SJCRH30 (cell line): ENCODE measurements at regions not wholly inside any gene's neighbourhood (a gene's known extent, or its start where the extent isn't known, plus 50 kb on each side); places are given as distances from the start of the nearest gene placed in this dataset.
A peak's percentile ranks its signal among the peaks of the same experiment; 100 is the strongest.

Experiments
- DNase-seq, 2 experiments: peaks; one replicate each; pipeline ENCODE4 v3.0.0-alpha.2; 2015 to 2020
- H3K27ac ChIP-seq: fragments of 250-450 bp; sonication (Bioruptor Pico); 2 replicates; pipeline ENCODE4 v1.5.1; 2020; ENCODE audit warnings: mild to moderate bottlenecking, moderate library complexity
- H3K27me3 ChIP-seq: fragments of 250-450 bp; sonication (Bioruptor Pico); 2 replicates; pipeline ENCODE4 v1.5.1; 2020; ENCODE audit warnings: mild to moderate bottlenecking, moderate library complexity
- H3K36me3 ChIP-seq: fragments of 250-450 bp; sonication (Bioruptor Pico); 2 replicates; pipeline ENCODE4 v1.5.1; 2020; ENCODE audit warnings: mild to moderate bottlenecking, moderate library complexity
- H3K4me1 ChIP-seq: fragments of 250-450 bp; sonication (Bioruptor Pico); 2 replicates; pipeline ENCODE4 v1.5.1; 2020; ENCODE audit warnings: mild to moderate bottlenecking, moderate library complexity
- H3K4me3 ChIP-seq: fragments of 250-450 bp; sonication (Bioruptor Pico); 2 replicates; pipeline ENCODE4 v1.5.1; 2020; ENCODE audit warnings: mild to moderate bottlenecking, moderate library complexity
- H3K9me3 ChIP-seq: fragments of 250-450 bp; sonication (Bioruptor Pico); replicated peaks from 2 replicates; pipeline ENCODE4 v1.5.1; 2020; ENCODE audit warnings: mild to moderate bottlenecking, moderate library complexity

DNA sequence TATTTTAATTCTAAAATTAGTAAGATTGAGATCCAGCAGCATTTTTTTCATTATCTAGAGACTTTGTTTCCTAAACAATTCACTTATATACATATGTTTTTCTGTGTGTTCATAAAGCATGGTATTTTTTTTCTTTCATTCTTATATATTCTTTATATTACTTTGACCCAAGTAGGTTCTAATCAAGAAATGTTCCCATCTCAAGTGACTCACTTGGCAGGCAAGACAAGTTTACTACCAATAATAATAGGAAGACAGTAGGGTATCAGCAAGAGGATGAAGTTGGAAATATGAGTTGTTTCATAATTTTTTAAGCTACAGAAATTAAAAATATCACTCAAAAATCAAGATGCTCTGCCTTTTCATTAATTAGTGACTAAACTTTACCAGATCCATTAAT is 613.4 kb upstream of the ATP2B1 start:
- Histone ChIP-seq H3K9me3 (0 out of 2 replicates have a peak, but pooled peaks cover 4% of the 10 kb centered on the region), H3K4me1 (no peaks in the 10 kb centered on the region), H3K27ac (no peak overlapping the region), H3K36me3 (no peaks in the 10 kb centered on the region), H3K27me3 (no peaks in the 10 kb centered on the region), H3K4me3 (no peak overlapping the region)
- DNase-seq, result no peak

DNA sequence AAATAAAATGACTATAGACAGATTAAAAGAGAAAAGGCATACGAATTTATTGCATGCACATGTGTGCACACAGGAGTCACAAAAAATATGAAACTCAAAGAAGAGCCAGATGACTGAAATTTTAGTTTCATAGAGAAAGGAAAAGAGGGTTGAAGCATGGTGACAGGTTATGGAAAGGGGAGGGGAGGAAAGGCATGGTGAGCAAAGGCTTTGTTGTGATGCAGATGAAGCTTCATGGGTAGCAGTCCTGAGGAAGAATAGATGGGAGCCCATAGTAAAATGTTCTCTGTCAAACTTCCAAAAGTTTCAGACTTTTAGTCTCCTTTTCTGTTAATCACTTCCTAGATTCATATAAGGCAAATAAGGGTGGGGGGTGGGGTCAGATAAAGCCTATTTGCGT is 612.7 kb upstream of the ATP2B1 start:
- H3K27ac ChIP-seq, result no peak overlapping the region
- H3K27me3 ChIP-seq, result no peaks in the 10 kb centered on the region
- H3K4me3 ChIP-seq, result no peak overlapping the region
- H3K4me1 ChIP-seq, result peaks cover 5% of the 10 kb centered on the region
- no peaks in the 10 kb centered on the region for H3K36me3 ChIP-seq
- 0 out of 2 replicates have a peak, but pooled peaks cover 4% of the 10 kb centered on the region for H3K9me3 ChIP-seq
- DNase-seq, result no peak

DNA sequence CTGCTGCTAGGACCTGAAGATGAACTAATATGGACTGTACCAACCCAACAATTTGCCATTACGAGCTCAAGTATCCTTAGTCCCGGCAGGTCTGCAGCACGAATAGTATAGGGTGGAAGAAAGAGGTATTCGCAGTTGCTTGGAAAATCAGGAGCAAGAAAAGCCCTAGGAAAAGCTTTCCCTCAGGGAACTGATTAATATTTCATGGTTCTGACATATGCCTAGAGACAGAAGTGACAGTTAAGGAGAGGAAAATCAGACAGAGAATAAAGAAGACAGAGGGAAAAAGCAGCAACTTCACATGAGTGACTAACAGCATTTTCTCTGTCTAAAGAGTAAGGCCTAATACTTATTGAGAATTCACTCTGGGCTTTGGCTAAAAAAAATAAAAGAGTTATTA is 602.9 kb upstream of the ATP2B1 start:
- DNase-seq, result no peak
- H3K4me1 ChIP-seq, result peaks cover 8% of the 10 kb centered on the region
- H3K4me3 ChIP-seq, result no peak overlapping the region
- no peaks in the 10 kb centered on the region for H3K9me3 ChIP-seq
- no peaks in the 10 kb centered on the region for H3K27me3 ChIP-seq
- H3K36me3 ChIP-seq, result no peaks in the 10 kb centered on the region; the same call in 1 of the 2 replicates
- no peak overlapping the region for H3K27ac ChIP-seq

DNA sequence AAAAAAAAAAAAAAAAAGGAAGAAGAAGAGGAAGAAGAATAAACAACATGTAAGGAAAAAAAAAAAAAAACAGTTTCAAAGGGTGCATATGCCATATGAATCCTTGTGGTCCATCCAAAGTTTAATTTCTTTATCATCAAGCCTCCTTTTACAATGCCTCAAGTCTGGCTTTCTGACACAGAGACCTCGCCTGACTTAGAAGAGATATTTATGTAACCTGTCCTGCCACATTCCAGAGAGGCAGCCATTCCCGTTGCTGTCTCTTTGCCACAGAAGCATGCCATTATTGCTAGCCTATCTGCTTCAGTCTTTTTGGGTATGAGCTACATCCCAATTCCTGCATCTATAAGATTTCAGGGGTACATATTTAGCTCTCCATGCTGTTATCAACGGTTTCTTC is 596.7 kb upstream of the ATP2B1 start:
- H3K4me1 ChIP-seq, result no peaks in the 10 kb centered on the region
- H3K9me3 ChIP-seq, result no peaks in the 10 kb centered on the region
- H3K36me3 ChIP-seq, result no peaks in the 10 kb centered on the region; the same call in 1 of the 2 replicates
- no peak overlapping the region for H3K4me3 ChIP-seq
- no peaks in the 10 kb centered on the region for H3K27me3 ChIP-seq
- H3K27ac ChIP-seq, result no peak overlapping the region
- DNase-seq, result no peak

DNA sequence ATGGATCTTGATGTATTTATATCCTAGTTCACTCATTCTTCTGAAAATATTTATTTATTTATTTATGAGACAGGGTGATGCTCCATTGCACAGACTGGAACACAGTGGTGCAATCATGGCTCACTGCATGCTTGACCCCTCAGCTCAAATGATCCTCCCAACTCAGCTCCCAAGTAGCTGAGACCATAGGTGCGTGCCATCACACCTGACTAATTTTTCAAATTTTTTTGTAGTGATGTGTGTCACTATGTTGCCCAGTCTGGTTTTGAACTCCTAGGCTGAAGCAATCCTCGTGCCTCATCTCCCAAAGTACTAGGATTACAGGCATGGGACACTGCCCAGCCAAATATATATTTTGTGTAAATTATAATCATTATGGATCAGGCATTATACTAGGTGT is 595.6 kb upstream of the ATP2B1 start:
- Histone ChIP-seq H3K27ac (no peak overlapping the region), H3K4me1 (no peaks in the 10 kb centered on the region), H3K36me3 (no peaks in the 10 kb centered on the region), H3K4me3 (no peak overlapping the region), H3K9me3 (no peaks in the 10 kb centered on the region), H3K27me3 (no peaks in the 10 kb centered on the region)
- no peak for DNase-seq

DNA sequence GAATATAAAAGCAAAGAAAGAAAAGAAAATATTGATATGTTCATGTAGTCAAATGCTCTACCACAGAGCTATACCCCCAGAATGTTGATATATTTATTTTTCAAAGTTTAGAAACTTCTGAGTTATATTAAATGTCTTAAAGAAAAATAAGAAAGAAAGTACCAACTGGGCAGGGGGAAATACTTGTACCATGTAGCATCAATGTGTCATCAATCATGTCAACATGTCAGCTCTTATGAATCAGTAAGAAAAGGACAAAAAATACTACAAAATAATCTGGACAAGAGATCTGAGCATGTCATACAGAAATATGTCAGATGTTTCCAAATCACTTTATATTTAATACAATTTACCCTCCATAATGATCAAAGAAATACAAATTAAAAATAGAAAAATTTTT is 595.1 kb upstream of the ATP2B1 start:
- DNase-seq, result no peak
- Histone ChIP-seq H3K4me3 (no peak overlapping the region), H3K27ac (no peak overlapping the region), H3K9me3 (no peaks in the 10 kb centered on the region), H3K36me3 (no peaks in the 10 kb centered on the region), H3K4me1 (no peaks in the 10 kb centered on the region), H3K27me3 (no peaks in the 10 kb centered on the region)

DNA sequence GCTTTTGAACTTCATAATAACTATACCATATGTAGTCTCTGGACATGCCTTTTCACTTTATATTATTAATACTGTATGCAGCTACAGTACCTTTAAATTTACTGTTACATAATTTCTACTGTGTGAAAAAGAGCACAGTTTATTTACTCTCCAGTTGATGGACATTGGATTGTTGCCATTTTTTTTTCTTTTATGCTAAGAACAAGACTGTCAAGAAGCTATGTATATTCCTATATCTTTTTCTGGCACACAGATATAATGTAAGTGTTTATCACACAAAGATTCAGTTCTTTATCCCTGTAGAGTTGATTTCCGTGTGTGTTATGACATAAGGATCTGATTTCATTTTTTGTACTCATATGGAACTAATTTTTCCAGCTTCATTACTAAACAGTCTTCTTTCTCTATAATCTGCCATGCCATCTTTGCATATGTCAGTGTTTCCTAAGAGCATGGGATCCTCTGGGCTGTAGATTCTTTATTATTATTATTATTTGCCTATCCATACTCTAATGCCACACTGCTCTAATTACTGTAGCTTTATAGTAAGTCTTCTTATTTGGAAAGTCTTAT is 593.0 kb upstream of the ATP2B1 start:
- Histone ChIP-seq H3K36me3 (no peaks in the 10 kb centered on the region), H3K27me3 (no peaks in the 10 kb centered on the region), H3K9me3 (no peaks in the 10 kb centered on the region), H3K27ac (no peak overlapping the region), H3K4me1 (no peaks in the 10 kb centered on the region), H3K4me3 (no peak overlapping the region)
- DNase-seq, result no peak

DNA sequence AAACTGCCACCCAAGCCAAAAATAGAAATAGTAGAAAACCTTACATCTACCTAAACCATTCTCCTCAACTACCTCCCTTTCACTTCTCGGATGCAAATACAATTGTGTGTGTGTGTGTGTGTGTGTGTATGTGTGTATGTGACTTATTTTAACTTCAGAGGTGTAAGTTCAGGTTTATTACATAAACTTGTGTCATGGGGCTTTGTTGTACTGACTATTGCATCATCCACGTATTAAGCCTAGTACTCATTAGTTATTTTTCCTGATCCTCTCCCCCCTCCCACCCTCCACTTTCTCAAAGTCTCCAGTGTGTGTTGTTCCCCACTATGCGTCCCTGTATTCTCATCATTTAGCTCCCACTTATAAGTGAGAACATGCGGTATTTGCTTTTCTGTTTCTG is 592.5 kb upstream of the ATP2B1 start:
- H3K4me3 ChIP-seq, result no peak overlapping the region
- no peaks in the 10 kb centered on the region for H3K27me3 ChIP-seq
- no peaks in the 10 kb centered on the region for H3K4me1 ChIP-seq
- no peaks in the 10 kb centered on the region for H3K9me3 ChIP-seq
- no peaks in the 10 kb centered on the region for H3K36me3 ChIP-seq
- H3K27ac ChIP-seq, result no peak overlapping the region
- DNase-seq, result no peak

DNA sequence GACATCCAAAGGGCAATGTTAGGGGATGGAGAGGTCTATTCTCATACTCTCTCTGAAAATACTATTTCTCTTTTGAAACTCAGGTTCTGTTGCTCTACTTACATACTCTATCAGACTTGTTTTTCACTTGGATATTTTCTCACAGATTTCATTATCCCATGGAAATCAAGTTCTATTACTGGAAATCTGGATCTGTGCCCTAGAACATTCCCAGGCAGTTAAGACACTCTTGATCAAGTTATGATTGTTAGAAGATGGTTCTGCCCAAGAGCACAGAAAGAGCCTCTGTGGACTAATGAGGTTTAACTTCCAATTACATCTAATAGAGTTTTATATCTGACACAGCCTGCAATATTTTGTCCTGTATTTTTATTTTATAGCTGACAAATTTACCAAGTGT is 591.0 kb upstream of the ATP2B1 start:
- DNase-seq, result no peak
- Histone ChIP-seq H3K4me1 (no peaks in the 10 kb centered on the region), H3K9me3 (no peaks in the 10 kb centered on the region), H3K27me3 (no peaks in the 10 kb centered on the region), H3K27ac (no peak overlapping the region), H3K36me3 (no peaks in the 10 kb centered on the region), H3K4me3 (no peak overlapping the region)

DNA sequence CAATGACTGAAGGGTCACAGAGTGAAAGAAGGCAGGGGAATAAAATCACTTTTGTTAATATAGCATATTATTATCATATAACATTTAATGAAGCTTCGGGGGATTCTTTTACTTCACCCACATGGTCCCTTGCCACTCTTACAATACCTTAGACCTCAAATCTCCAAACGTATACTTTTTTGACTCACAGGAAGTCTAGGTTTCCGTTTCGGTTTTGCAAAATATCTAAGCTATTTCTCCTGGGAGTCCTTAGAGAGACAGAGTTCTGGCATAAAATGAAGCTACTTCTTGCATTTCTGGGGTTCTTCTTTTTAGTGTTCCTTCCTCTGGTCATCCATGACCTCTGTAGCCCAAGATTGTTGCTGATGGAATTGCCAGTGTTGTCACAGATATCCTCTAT is 590.5 kb upstream of the ATP2B1 start:
- Histone ChIP-seq H3K36me3 (no peaks in the 10 kb centered on the region), H3K9me3 (no peaks in the 10 kb centered on the region), H3K27ac (no peak overlapping the region), H3K27me3 (no peaks in the 10 kb centered on the region), H3K4me3 (no peak overlapping the region), H3K4me1 (no peaks in the 10 kb centered on the region)
- DNase-seq, result no peak

DNA sequence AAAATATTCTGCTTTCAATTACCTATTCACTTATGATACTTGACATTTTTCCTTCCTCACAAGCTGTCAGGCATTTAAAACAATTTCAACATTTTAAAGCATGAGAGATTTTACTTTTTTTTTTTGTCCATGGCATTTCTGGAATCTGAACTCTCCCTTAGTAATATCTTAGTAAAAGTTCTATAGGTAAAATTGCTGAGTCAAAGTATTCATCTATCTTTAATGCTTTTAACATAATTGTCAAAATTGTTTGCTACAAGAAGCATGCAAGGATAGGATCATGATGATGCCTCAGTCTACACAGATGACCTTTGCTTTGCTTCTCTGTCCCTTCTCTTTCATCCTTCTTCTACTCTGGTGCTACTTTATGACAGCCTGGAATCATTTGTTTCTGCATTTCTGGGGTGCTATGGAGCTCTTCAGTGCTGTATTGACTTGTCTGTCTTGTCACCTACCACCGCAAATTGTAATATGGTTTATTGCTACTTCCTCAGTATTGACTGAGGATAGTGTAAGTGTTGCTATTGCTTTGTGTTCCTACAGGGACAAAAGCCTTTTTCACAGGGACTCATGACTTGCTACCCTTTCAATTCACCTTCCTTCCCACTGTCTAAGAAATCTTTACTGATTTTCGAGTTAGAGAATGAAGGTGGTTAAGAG is 589.8 kb upstream of the ATP2B1 start:
- H3K27ac ChIP-seq, result no peak overlapping the region
- no peak overlapping the region for H3K4me3 ChIP-seq
- H3K36me3 ChIP-seq, result no peaks in the 10 kb centered on the region
- H3K9me3 ChIP-seq, result no peaks in the 10 kb centered on the region
- no peaks in the 10 kb centered on the region for H3K4me1 ChIP-seq
- DNase-seq, result no peak
- H3K27me3 ChIP-seq, result no peaks in the 10 kb centered on the region

DNA sequence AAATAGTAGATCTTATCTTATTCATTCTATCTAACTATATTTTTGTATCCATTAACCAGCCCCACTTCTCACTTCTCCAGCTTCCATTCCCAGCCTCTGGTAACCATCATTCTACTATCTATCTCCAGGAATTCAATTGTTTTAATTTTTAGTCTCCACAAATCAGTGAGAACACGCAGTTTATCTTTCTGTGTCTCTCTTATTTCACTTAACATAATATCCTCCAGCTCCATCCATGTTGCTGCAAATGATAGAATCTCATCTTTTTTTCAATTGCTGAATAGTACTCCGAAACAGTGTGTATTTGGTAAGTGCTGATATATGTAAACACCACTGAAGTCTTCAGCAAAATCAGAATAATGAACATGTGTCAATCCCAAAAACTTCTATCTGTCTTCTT is 587.2 kb upstream of the ATP2B1 start:
- no peak for DNase-seq
- H3K9me3 ChIP-seq, result no peaks in the 10 kb centered on the region
- no peaks in the 10 kb centered on the region for H3K27me3 ChIP-seq
- H3K4me3 ChIP-seq, result no peak overlapping the region
- peaks cover 9% of the 10 kb centered on the region for H3K4me1 ChIP-seq
- H3K36me3 ChIP-seq, result no peaks in the 10 kb centered on the region
- no peak overlapping the region for H3K27ac ChIP-seq

DNA sequence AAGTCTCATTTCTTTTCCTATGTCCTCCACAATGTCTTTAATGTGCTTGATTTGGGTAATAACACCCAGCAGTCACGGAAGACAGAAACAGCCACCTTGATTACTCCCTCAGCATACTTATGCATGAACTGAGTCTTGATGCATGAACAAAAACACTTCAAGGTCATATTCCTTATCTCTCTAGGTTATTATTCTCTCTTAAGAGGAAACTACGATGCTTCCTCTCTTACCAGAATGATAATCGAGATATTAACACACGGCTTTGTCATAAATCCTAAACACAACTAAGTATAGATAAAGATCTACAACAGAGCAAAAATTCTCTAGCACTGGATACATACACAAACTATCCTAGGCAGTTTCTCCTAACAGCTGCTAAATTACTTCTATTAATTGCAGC is 583.5 kb upstream of the ATP2B1 start:
- no peak for DNase-seq
- H3K9me3 ChIP-seq, result peaks cover 6% of the 10 kb centered on the region; the same call in 1 of the 2 replicates
- no peak overlapping the region for H3K27ac ChIP-seq
- no peaks in the 10 kb centered on the region for H3K36me3 ChIP-seq
- H3K4me3 ChIP-seq, result no peak overlapping the region
- no peaks in the 10 kb centered on the region for H3K27me3 ChIP-seq
- peaks cover 9% of the 10 kb centered on the region for H3K4me1 ChIP-seq

DNA sequence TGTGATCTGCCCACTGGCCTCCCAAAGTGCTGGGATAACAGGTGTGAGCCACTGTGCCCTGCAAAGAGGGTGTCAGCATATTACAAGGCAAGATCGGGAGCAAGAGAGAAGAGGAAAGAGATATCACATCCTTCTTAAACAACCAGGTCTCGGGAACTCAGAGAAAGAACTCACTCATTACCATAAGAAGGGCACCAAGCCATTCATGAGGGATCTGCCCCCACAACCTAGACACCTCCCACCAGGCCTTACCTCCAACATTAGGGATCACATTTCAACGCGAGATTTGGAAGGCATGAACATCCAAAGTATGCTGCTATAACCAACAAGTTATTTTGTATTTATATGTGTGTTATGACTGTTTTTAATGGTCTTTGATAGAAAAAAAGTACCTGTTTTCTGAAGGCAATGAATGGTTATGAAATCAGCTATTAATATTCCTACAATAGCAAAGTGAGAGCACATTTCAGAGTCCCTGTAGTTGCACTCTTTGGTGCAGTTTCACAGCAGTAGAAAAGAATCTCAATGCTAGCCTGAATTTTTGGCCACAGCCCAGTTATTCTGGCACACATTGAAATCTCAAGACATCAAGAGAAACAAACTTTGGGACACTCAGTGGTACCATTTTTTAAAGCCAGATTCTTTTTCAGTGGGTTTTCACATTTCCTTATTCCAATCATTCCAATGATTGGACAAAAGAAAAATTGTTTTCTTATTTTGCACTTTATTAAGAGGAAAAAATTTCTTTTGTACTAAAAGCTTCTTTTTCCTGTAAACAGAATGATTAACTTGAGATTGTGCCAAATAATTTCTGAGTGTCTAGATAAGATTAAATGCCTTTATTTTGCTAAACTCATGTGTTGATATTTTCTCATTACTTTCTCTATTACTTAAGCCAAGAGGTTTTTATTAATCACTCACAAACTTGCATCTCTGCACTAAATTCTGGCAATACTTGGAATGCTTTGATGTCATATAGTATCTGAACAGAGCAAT is 582.6 kb upstream of the ATP2B1 start:
- Histone ChIP-seq H3K4me3 (no peak overlapping the region), H3K27ac (no peak overlapping the region), H3K9me3 (peaks cover 6% of the 10 kb centered on the region; the same call in 1 of the 2 replicates), H3K36me3 (no peaks in the 10 kb centered on the region), H3K27me3 (no peaks in the 10 kb centered on the region), H3K4me1 (peaks cover 9% of the 10 kb centered on the region)
- no peak for DNase-seq

DNA sequence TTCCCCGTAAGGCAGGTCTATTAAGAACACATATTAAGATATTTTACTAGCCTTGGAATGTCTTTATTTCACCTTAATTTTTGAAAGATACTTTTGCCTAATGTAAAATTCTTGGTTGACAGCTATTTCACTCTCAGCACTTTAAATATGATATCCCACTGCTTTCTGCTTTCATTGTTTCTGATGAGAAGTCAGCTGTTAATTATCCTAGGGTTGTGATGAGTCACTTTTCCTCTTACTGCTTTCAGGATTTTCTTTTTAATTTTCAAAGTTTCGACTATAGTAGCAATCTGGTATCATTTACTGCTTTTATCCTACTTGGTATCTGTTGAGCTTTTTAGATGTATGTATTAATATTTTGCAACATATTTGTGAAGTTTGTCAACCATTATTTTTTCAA is 578.9 kb upstream of the ATP2B1 start:
- Histone ChIP-seq H3K4me3 (no peak overlapping the region), H3K9me3 (peaks cover 6% of the 10 kb centered on the region), H3K4me1 (peaks cover 7% of the 10 kb centered on the region), H3K27ac (no peak overlapping the region), H3K27me3 (no peaks in the 10 kb centered on the region), H3K36me3 (no peaks in the 10 kb centered on the region)
- peak in 1 of 2 experiments; percentile 15 for DNase-seq
